ENCODE measurements at regions not wholly inside any gene's neighbourhood (a gene's known extent, or its start where the extent isn't known, plus 50 kb on each side); places are given as distances from the start of the nearest gene placed in this dataset.

DNA sequence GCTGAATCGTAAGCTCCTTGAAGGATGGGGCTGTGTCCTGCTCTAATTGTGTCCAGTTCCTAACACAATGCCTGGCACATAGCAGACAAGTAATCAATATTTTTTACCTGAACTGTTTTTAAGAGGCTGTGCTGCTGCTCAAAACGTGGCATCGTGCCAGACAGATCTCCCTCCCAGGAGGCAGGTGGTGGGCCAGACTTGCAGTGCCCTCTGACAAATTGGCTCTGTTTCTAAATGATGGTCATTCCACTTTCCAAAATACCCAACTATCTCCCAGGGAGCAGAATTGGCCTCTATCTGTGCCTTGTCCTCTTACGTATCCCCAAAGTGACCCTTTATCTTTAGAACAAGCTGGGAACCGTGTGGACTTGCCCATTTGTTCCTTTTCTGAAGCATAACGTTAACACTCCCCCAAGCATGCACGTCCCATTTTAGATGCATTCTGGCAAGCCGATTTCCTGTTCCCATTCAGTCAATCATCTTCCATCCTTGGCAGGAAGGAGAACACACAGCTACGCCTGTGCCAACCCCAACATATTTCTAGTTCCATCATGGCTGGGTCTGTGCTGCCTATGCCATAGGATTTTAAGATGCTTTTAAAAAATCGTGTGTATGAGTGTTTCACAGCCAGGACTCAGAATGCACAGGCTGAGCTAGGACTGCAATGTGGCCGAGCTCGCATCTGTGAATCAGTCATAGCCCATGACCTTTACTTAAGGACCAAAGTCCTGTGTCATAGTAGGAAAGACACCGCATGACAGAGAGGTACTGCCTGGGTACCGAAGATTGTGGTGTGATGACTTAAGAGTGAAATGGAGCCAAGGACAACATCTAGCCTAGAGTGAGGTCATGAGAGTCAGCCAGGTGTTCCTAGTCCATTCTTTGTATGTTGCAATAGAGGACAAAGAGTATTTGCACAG, 408.6 kb downstream of the PRDM2 start:
- no peak for DNase-seq

DNA sequence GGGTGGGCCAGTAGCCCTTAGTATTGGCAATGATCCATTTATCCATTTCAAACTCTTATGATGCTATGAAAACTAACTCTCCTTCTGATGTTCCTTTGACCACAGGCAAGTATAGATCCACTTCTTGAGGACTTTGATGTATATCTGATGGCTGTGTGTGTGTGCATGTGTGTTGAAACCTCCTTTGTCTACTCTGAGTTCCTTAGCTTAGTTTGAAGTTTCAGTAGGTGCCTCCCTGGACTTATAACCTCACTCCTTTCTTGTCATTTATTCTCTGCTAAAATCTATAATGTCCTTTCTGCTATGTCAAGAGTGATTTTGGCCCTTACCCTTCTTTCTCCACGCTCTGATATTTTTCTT, 409.3 kb downstream of the PRDM2 start:
- DNase-seq: no peak

DNA sequence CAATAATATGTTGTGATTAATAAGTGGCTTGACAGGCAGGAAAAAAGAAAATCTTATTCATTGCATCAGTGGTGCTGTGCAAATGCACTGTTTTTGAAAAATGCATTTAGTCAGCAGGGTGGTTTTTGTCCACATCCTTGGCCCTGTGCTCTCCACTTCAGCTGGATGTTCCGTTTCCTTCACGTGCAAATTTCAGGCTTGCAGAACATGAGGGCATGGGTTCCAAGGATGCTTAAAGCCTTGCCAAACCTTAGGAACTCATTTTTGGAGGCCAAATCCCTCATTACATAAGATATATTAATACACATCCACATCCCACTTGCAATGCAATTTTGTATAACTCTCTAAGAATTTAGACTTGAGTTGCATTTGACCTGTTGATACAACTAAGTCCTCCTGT, 410.1 kb downstream of the PRDM2 start:
- DNase-seq: no peak

DNA sequence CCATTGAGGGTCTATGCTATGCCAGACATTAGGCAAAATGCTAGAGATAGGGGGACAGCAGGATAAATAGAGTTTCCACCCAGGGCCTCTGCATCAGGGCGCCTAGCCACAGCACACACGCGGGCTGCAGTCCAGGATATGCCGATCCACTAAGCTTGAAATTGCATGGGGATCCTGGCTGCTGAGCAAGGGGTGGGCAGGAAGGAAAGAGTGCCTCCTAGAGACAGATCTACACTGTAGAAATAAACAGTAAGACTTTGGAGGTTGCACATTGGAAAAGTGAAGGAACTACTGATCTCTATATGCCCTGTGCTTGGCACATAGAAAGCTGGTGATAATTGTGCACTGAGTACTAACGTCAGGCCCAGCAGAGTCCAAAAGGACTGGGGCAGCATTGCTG, 411.1 kb downstream of the PRDM2 start:
- no peak for DNase-seq

DNA sequence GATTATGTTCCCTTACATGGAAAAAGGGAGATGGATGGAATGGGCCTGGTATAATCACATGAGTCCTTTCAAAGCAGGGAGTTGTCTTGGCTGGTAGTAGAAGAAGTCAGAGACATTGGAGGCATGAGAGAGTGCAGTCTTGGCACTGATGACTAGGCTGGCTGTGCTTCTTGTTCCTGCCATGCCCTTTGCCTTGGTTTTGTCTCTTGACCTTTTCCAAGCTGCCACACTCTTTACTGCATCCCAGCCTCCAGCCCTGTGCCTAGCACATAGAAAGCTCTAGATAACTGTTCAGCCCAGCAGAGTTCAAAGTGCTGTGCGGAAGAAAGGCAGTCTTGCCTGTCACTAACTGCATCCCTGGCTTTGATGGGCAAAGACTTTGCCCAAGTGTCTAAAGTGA, 412.6 kb downstream of the PRDM2 start:
- no peak for DNase-seq

DNA sequence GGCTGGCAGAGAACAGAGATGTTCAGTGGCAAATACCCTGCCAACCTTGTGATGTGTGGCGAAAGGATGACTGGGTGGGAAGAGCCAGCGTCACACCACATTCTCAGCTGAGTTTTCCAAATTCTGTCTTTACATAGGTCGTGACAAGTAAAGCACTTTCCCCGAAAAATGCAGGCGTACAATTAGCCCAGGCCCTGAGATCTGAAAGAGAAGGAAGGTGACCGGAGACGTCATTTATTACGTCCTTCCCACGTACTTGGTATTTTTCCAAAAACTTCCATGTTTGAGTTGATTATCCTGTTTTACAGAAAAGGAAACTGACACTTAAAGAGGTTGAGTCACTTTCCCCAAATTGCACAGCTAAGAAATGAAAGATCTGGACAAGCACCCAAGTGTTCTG, 413.3 kb downstream of the PRDM2 start:
- no peak for DNase-seq

DNA sequence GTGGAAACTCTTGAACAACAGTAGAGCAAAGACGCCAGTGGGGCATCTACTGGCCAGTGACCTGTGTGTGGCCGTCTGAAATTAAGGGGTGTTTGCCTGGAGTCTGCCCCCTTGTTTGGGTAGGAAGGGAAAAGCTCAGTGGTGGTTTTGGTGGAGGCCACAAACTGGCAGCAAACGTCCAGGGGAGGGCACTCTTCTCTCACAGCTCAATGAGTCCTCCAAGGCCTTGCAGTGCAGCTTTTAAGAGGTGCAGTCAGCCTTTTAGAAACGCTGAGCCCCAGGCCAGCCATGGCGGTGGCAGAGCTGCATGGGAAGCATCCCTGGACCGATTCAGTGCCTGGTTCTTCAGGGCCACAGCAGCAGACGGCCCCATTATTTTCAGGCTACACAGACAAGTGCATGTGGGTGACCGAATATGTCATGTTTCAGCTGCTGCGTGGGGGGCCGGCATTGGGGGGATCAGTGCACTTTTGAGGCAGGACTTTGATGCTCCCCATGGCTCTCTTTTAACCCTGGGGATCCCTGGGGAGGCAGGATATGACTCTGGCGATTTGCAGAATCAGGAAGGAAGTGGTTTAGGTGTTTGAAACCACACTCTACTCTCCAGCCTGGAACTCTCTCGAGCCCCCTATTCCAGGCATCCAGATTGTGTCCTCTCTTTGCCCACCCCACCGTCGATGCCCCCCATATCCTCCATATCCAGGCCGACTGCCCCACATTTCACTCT, 414.0 kb downstream of the PRDM2 start:
- DNase-seq: peak; percentile 31

DNA sequence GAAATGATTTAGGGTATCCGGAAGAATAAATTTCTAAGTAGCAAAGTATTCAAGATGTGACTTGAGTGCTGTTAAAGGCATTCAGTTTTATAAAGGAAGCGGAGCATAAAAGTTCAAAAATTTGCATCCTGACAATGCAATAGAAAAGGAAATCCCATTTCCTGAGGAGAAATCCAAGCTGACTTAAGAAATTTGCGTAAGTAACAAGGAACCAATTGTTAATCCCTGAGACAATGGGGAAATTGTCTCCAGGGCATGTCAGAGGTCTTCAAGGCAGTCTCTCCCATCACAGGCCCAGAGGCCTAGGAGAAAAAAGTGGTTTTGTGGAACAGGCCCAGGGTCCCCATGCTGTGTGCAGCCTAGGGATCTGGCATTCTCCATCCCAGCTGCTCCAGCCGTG, 416.0 kb downstream of the PRDM2 start:
- DNase-seq: no peak

DNA sequence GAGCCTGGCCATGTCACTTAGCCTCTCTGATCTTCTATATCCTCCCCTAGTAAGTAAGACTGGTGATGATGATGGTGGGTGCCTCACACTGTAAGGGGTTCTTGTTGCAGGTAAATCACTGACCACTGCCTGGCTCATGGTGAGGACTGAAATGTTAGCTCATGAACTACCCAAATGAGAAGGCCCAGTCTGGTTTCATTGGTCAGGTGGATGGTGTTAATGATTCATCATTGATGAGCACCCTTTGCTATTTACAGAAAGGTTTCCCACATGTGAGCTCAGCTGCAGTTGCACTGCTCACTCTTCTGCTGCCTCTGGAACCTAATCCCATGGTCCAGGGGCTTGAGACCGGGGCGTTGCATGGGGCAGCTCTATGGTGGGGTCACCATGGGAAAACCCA, 417.7 kb downstream of the PRDM2 start:
- DNase-seq: no peak

DNA sequence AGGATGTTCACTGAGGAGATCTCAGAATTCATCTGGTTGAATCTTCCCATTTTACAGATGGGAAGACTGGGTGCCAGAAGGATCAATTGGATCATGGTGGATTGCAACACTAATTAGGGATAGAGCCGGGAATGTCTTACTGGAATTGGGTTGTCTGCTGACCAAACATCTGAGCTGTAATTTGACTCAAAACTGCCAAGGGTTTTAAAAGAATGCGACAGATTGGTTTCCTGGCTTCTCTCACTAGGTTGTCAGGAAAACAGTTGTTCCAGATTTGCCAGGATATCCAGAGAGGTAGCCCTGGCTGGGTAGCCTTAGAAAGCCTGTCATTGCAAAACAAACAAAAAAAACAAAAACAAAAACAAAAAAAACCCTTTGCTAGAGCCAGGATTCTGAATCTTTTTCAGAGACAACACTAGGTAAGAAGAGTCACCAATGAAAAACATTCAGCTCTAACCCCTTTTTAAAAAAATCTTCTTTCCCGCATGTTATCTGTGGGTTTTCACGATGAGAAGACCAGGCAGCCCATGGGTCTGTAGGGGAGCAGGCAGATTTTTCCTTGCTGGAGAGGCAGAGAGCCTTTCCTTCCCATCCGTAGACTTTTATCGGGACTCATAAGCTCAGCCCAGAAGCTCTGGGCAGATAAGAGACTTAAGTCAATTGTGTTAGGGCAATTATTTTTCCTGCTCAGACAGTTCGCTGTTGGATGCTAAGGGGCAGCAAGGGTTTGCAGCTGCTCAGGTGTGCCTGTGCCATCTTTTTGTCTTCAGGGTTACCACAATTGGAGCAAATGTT, 418.9 kb downstream of the PRDM2 start:
- no peak for DNase-seq

DNA sequence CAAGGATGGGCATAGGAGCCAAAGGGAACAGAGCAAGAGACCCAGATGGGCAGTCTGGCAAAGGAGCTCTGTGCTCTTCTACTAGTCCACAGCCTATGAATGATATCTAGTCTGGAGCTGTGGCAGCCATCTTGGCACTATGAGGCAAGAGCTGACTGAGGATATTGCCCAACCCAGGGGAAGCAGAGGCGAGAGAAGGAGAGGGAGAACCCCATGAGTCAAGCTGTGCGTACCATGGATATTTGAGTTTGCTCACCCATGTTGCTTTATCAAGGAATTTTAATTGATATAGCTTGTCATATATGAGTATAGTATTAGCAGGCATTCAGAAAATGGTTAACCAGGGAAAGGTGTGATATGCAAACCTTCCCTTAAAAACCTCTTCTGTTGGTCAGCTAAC, 420.9 kb downstream of the PRDM2 start:
- DNase-seq: no peak

DNA sequence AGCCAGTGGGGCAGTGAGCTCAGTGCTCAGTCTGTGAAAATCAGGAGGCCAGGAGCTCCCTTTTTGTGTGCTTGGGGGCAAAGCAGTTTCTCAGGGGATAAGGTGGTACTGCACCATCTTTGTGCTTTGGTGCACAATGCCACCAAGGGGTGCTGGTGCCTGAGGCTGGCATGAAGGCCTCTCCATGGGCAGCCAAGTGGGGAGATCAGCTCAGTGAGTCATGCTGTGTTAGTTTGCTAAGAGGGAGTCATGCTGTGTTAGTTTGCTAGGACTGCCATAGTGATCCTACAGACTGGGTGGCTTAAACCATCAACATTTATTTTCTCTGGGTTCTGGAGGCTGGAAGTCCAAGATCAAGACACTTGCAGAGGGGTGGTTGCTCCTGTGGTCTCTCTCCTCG, 428.1 kb downstream of the PRDM2 start:
- DNase-seq: no peak

DNA sequence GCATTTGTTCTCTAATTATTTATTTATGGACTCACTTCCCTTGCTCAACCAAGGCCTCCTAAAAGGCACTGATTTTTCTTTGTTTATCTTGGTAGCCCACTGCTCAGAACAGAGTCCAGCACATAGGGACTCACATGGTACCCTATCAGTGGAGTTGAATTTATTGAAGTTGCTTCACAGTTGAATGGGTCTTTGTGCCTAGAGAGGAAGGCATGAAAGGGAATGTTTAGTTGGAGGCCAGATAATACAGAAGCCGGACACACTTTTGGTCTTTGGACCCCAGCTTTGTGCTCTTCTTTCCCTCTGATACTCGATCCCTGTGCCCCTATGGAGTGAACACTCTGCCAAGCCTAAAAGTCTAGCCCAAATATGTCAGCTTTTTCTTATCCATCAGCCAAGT, 429.0 kb downstream of the PRDM2 start:
- no peak for DNase-seq

DNA sequence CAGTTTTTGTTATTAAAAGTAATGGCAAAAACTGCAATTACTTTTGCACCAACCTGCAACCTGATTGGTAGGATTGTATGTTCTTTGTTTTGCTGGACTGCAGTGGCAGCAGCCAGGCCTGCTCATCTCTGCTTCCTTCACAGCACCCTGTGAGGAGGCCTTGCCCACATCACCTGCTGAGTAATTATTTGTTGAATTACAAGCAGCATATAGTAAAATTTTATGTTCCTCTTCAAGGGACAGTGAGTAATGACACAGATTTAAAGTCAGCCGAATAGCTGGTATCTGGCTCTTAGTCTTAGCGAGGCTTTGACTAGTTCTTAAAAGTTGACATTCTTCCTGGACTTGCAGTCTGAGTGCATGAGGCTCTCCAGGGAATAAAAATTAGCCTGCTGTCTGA, 435.1 kb downstream of the PRDM2 start:
- DNase-seq: no peak

DNA sequence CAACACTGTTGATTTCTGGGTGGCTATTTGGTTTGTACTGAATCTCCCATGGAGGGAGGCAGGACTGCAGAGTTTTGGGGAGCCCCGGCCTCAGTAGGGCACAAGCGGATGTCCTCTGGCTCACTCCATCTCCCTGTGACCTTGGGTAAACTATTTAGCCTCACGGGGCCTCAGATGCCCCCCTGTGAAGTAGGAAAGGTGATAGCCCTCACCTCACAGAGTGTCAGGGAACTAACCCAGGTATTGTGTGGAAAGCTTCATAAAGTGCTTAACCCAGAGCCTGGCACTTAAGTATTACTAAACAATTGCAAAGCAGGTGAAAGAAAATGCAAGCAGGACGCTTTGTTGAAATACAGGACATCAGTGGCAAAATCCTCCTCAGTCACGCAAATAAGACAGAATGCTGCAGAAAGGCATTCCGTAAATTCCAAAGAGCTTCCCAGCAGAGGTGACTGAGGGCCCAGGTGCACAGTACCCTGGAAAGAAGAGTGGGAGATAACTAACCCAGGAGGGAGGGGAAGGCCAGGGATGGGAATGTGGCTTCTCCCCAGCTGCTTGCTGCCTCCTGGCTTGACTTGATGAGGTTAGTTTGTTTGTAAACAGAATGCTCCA, 436.3 kb downstream of the PRDM2 start:
- DNase-seq: no peak

DNA sequence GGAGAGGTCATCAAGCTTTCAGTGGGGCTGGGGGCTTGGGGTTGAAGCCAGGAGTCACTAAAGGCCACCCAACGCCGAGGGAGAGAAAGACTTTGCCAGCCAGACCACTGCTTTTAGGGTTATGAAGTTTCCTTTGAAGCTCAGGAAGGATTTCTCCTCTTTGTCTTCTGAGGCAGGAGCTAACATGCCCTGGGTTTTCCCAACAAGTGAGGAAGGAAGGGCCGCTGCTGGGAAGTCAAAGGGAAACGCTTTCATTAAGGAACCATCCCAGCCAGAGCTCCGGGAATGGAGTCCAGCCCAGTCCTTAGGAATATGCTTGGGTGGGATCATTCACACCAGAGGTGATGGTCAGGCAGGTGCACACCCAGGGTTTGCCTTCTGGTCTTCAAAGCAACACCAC, 436.9 kb downstream of the PRDM2 start:
- no peak for DNase-seq

DNA sequence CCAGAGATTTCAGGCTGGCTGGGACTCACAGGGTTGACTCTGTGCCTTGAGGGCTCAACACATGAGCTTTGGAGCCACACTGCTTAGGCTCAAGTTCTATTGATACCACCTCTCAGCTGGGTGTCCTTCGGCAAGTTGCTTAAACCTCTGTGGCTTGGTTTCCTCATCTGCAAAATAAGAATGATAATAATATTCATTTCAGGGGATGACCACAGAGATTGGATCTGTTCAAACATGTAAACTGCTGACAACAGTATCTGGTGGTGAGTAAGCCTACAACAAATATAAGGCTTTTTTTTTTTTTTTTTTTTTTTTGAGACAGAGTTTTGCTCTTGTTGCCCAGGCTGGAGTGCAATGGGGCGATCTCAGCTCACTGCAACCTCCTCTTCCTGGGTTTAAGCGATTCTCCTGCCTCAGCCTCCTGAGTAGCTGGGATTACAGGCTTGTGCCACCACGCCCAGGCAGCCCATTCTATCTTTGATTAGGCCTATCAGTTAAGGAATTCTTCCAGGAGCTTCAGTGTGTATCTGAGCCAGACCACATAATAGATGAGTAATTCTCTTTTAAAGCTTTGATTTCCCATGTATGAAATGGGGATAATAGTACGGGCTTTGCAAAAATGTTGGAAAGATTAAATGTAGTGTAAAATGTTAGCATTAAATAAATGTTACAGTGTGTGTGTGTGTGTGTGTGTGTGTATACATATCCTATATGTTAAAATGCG, 437.6 kb downstream of the PRDM2 start:
- no peak for DNase-seq

DNA sequence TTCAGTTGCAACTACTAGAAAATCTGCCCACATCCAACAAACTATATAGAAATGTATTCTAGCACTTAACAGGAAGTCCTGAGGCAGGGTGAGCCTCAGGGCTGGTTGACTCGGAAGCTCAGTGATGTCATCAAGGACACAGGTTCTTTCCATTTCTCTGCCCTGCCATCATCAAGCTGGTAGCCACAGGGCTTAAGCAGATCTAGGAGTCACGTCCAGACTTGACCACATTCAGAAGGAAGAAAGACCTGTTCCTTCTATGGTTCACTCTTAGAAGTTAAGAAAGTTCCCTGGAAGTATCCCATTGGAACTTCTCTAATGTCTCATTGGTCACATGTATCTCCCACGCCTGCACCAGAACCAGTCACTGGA, 438.1 kb downstream of the PRDM2 start:
- DNase-seq: no peak

DNA sequence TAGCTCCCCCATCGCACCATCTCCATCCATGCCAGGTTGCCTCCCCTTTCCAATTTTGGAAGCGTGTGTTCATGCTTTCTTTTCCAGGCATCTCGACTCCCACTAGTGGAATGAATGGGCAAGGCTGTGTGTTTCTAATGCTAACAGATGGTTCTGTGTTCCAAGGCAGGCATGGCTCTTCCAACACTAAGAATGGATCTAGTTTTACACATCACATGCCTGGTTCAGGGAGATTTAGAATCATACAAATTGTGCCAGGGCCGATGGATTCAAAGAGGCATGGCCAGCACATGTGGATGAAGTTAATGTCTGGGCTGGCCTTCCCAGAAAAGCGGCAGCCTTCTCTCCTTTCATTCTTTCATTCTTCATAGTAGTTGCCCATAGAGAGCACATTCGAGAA, 438.7 kb downstream of the PRDM2 start:
- DNase-seq: no peak

DNA sequence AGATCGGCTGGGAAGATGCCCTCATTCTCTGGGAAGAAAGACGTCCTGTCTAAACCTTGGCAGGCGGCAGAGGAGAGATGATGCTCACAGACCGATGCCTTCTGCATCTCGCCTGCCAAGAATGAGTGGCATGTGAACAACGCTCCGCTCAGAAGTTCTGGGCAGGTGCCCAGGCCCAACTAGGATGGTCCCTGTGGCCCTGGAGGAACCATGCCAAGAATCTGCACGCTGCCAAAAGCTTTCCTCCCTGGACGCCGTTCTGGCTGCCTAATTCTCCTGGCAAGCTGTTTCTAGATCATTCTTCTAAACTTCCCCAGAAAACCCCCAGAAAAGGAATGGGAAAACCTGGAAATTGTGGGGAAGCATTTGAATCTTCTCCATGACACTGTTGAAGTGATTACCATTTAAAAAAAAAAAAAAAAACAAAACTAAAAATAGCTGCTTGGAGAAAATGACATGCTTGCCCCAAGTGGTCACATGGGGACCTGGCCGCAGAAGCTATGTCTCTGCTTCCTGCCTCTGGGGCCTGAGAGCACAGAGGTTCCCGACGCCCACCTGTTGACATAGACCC, 440.9 kb downstream of the PRDM2 start:
- DNase-seq: no peak

DNA sequence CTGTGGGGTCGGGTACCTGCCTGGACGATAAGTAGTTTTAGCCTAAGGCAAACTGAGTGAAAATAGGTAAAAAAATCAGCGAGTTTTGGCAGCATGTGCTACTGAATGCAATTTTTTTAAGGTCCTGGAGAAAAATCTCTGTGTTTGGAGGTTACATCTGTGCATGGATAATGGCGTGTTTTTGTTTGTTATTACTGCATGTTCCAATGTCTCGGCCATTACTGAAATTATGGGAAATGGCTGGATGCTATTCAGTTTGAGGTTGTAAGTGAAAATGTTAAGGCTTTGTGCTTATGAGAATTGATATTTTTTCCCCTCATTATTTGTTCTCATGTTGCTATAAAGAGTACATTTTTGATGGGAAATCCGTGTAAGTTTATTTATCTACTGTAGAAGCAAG, 441.7 kb downstream of the PRDM2 start:
- no peak for DNase-seq

DNA sequence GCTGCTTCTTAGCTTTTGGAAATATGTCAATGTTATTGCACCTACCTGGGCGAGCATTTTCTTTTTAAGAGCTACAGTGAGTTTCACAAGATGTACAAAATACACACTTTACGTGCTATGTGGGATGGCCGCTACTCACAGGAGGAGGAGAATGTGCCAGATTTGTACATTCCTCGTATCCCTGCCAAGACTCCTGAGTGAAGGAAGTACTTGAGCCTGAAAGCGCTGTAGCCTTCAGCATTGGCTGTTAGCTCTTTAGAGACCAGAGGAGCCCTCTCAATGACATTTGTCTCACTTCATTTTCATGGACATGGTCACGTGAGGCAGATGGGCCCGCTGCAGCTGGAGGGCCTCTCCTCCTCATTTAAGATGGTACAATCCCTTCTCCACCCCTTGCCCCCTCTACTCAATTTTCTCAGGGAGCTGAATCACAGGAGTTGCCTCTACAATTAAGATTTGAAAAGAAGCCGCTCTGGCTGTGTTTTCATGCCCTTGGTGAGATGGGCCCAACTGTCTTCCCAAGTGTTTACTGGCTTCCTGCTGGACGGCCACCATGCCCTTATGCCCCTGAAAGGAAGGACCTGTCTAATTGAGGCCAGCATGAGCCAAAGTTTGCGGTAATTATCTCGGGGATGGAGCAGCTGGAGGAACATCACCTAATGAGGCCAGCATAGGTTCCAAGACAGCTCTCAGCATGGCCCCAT, 442.6 kb downstream of the PRDM2 start:
- no peak for DNase-seq
